ENCODE measurements at regions not wholly inside any gene's neighbourhood (a gene's known extent, or its start where the extent isn't known, plus 50 kb on each side); places are given as distances from the start of the nearest gene placed in this dataset.

DNA sequence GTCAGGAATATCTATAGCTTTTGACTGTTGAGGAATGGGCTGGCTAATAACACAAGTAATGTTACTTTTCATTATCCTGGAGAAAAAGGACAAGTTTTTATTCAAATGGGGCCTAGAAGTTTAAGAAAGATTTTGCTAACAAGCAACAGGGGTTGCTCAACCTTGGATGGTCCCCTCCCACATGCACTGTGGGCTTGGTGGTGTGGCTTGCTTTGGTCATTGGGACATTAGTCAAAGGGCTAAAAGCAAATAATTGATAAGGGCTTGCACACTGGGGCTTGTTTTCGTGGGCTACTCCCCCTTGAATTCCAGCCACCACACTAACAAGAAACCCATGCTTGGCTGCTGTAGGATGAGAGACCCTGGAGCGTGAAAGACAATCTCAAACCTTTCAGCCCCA, 127.6 kb downstream of the JCAD start:
- TF ChIP-seq, protein P1, sequence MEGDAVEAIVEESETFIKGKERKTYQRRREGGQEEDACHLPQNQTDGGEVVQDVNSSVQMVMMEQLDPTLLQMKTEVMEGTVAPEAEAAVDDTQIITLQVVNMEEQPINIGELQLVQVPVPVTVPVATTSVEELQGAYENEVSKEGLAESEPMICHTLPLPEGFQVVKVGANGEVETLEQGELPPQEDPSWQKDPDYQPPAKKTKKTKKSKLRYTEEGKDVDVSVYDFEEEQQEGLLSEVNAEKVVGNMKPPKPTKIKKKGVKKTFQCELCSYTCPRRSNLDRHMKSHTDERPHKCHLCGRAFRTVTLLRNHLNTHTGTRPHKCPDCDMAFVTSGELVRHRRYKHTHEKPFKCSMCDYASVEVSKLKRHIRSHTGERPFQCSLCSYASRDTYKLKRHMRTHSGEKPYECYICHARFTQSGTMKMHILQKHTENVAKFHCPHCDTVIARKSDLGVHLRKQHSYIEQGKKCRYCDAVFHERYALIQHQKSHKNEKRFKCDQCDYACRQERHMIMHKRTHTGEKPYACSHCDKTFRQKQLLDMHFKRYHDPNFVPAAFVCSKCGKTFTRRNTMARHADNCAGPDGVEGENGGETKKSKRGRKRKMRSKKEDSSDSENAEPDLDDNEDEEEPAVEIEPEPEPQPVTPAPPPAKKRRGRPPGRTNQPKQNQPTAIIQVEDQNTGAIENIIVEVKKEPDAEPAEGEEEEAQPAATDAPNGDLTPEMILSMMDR (IDR thresholded peaks at IDR 0.05): no peak
- no peak for TF ChIP-seq POLR2A (IDR thresholded peaks at IDR 0.05)
